Gastroesophageal sphincter (tissue), 4 donors: ENCODE measurements at regions not wholly inside any gene's neighbourhood (a gene's known extent, or its start where the extent isn't known, plus 50 kb on each side); places are given as distances from the start of the nearest gene placed in this dataset.

Experiments used
- ATAC-seq: fragments of 150-250 bp; one replicate; pipeline ENCODE4 v1.9.1; 2016; ENCODE audit warnings: mild to moderate bottlenecking, moderate library complexity
- H3K27ac ChIP-seq, 4 donors: fragments of 200-600 bp; sonication (generic) in 3 of 4; 1 replicate in 3 of 4; 2 replicates in 1 of 4; pipeline ENCODE4 v1.5.1; 2016 to 2019
- H3K27me3 ChIP-seq: fragments of 200-600 bp; sonication (generic); one replicate; pipeline ENCODE4 v1.5.1; 2019
- H3K36me3 ChIP-seq, 2 donors: fragments of 200-600 bp; sonication (generic); one replicate each; pipeline ENCODE4 v1.5.1; 2019; ENCODE audit warnings: control low read depth in 1 of 2
- H3K4me1 ChIP-seq, 3 donors: fragments of 200-600 bp; sonication (generic); 1 replicate in 2 of 3; 2 replicates in 1 of 3; pipeline ENCODE4 v1.5.1; 2016 to 2019; ENCODE audit warnings: control low read depth in 2 of 3
- H3K4me3 ChIP-seq, 2 donors: fragments of 200-600 bp; sonication (generic); one replicate each; pipeline ENCODE4 v1.5.1; 2019; ENCODE audit warnings: mild to moderate bottlenecking in 1 of 2, moderate library complexity in 1 of 2
- H3K9me3 ChIP-seq, 3 donors: fragments of 200-600 bp; sonication (generic); one replicate each; pipeline ENCODE4 v1.5.1; 2017 to 2019; ENCODE audit warnings: control low read depth in 2 of 3
- EP300 ChIP-seq: sonication (generic); formaldehyde crosslinking; IDR thresholded peaks from one replicate; pipeline ENCODE4 v1.6.1; 2017; ENCODE audit warnings: antibody characterized with exemption, mild to moderate bottlenecking
- POLR2A ChIP-seq, 2 donors: fragments of 450-650 bp; IDR thresholded peaks; one replicate each; pipeline ENCODE4 v1.6.1; 2017; ENCODE audit warnings: antibody characterized with exemption in 2 of 2, mild to moderate bottlenecking in 2 of 2, moderate library complexity in 1 of 2
- POLR2AphosphoS5 ChIP-seq: sonication (generic); formaldehyde crosslinking; IDR thresholded peaks from one replicate; pipeline ENCODE4 v1.6.1; 2017; ENCODE audit warnings: antibody characterized with exemption
- WGBS, 2 donors: methylation state at CpG; one replicate each; pipeline ENCODE4 v1.1.5; 2018; ENCODE audit warnings: low coverage in 1 of 2; 5-methylcytosine and 5-hydroxymethylcytosine counted together
- TF ChIP-seq, protein P1 (sequence below), 4 experiments: fragments of 200-600 bp in 2 of 4; fragments of 450-650 bp in 2 of 4; sonication (generic) in 1 of 4; IDR thresholded peaks; one replicate each; pipeline ENCODE4 v1.5.1; 2017 to 2019; ENCODE audit warnings: antibody characterized with exemption in 4 of 4, mild to moderate bottlenecking in 2 of 4, moderate library complexity in 2 of 4

DNA sequence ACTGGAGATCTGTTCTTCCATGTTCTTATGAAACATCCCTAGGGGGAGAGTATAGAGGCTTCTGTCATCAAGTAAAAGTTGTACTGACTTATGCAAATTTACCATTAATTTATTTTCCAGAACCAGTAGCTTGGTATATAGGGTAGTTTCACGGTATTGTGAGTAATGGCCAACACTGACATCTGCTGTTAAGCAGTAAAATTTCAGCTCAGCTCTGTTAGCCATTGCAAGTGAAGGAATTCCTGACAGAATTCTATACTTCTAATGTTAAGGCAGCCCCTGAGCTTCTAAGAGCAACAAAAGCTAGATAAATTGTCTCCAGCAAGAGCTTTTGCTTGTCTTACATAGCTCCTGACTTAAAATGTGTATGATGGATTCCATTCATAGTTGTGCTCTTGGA lies 613.5 kb upstream of the C16orf82 start:
- no peak overlapping the region for H3K27ac ChIP-seq
- no peaks in the 10 kb centered on the region for H3K36me3 ChIP-seq
- H3K9me3 ChIP-seq, result peaks cover 0 to 18% (median 0%) of the 10 kb centered on the region in 3 donors
- no peak for ATAC-seq
- no peaks in the 10 kb centered on the region for H3K27me3 ChIP-seq
- WGBS, 2 donors, result 20 to 45% methylated on average over 1 of the region's 1 CpG
- no peaks in the 10 kb centered on the region for H3K4me1 ChIP-seq
- no peak for TF ChIP-seq POLR2A (IDR thresholded peaks at IDR 0.05)
- TF ChIP-seq, protein P1, sequence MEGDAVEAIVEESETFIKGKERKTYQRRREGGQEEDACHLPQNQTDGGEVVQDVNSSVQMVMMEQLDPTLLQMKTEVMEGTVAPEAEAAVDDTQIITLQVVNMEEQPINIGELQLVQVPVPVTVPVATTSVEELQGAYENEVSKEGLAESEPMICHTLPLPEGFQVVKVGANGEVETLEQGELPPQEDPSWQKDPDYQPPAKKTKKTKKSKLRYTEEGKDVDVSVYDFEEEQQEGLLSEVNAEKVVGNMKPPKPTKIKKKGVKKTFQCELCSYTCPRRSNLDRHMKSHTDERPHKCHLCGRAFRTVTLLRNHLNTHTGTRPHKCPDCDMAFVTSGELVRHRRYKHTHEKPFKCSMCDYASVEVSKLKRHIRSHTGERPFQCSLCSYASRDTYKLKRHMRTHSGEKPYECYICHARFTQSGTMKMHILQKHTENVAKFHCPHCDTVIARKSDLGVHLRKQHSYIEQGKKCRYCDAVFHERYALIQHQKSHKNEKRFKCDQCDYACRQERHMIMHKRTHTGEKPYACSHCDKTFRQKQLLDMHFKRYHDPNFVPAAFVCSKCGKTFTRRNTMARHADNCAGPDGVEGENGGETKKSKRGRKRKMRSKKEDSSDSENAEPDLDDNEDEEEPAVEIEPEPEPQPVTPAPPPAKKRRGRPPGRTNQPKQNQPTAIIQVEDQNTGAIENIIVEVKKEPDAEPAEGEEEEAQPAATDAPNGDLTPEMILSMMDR (IDR thresholded peaks at IDR 0.05), result no peak
- no peak for TF ChIP-seq POLR2AphosphoS5
- no peak for TF ChIP-seq EP300
- H3K4me3 ChIP-seq, result no peak overlapping the region

DNA sequence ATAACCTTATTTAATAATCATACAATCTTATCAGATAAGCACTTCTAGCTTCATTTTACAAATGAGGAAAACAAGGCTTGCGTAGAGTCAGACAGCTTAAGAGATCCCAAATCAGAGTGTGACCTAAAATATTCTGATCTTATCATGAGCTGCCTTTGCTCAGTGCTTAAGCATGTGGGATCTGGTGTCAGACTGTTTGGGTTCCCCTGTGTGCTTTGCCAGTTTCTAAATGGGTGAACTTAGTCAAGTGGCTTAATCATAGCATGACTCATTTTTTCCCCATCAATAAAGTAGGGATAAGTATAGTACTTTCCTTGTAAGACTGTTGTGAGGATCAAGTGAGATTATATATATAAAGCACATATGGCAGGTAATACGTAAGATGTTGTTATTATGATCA lies 612.6 kb upstream of the C16orf82 start:
- WGBS, 2 donors, result 77 to 89% methylated on average over 1 to 2 of the region's 2 CpGs
- Histone ChIP-seq H3K4me3 (no peak overlapping the region), H3K27ac (no peak overlapping the region), H3K36me3 (no peaks in the 10 kb centered on the region), H3K27me3 (no peaks in the 10 kb centered on the region), H3K9me3 (peaks cover 0 to 10% (median 0%) of the 10 kb centered on the region in 3 donors), H3K4me1 (no peaks in the 10 kb centered on the region)
- TF ChIP-seq, protein P1 (IDR thresholded peaks at IDR 0.05), result no peak
- TF ChIP-seq POLR2A (IDR thresholded peaks at IDR 0.05), result no peak
- no peak for TF ChIP-seq POLR2AphosphoS5
- TF ChIP-seq EP300, result no peak
- ATAC-seq, result no peak

DNA sequence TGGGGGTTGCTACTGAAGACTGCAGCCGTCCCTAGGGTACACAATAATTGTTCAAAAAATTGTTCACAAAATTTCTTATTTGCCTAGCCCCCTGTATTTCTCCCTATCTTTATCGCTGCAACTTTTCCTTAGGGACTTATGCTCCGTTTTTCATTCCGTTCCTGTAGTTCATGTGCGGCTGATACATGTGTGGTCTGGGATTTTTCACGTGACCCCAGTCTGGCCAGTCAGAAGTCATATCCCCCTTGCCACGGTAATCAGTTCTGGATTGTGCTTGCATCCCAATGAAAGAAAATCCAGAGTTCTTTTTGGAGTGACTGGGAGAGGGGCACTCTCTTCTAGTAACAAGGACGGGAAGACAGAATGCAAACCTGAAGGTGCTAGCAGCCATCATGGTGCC lies 610.7 kb upstream of the C16orf82 start:
- Histone ChIP-seq H3K36me3 (no peaks in the 10 kb centered on the region), H3K4me1 (no peaks in the 10 kb centered on the region), H3K9me3 (peaks cover 0 to 8% (median 0%) of the 10 kb centered on the region in 3 donors), H3K27ac (no peak overlapping the region), H3K27me3 (no peaks in the 10 kb centered on the region), H3K4me3 (no peak overlapping the region)
- no peak for ATAC-seq
- WGBS, 2 donors, result 57 to 69% methylated on average over 2 to 6 of the region's 8 CpGs
- TF ChIP-seq POLR2A (IDR thresholded peaks at IDR 0.05), result no peak
- no peak for TF ChIP-seq POLR2AphosphoS5
- no peak for TF ChIP-seq EP300
- TF ChIP-seq, protein P1 (IDR thresholded peaks at IDR 0.05), result no peak

DNA sequence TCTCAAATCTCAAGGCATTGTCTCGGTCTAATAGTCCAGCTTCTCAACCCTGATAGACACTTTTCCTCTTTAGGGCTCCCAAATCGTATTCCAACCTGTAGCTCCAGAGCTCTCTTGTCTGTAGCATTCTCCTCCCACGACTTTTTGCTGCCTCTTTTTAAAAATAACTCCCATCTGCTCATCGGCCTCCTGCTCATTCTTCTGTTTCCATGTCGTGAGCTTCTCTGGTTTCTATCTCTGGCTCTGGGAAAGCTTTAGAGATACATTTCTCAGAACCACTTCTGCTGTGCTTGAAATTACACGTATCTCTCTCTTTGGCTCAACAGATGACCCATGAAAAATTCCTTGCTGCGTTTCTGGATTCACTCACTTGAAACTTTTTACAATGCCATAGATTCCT lies 609.6 kb upstream of the C16orf82 start:
- no peaks in the 10 kb centered on the region for H3K36me3 ChIP-seq
- TF ChIP-seq EP300 (no peak), POLR2A (IDR thresholded peaks at IDR 0.05) (no peak), POLR2AphosphoS5 (no peak)
- TF ChIP-seq, protein P1 (IDR thresholded peaks at IDR 0.05), result no peak
- no peak for ATAC-seq
- H3K4me3 ChIP-seq, result no peak overlapping the region
- H3K4me1 ChIP-seq, result no peaks in the 10 kb centered on the region
- H3K9me3 ChIP-seq, result peaks cover 0 to 8% (median 0%) of the 10 kb centered on the region in 3 donors
- WGBS, 2 donors, result 62 to 68% methylated on average over 6 to 7 of the region's 7 CpGs
- H3K27me3 ChIP-seq, result no peaks in the 10 kb centered on the region
- no peak overlapping the region for H3K27ac ChIP-seq

DNA sequence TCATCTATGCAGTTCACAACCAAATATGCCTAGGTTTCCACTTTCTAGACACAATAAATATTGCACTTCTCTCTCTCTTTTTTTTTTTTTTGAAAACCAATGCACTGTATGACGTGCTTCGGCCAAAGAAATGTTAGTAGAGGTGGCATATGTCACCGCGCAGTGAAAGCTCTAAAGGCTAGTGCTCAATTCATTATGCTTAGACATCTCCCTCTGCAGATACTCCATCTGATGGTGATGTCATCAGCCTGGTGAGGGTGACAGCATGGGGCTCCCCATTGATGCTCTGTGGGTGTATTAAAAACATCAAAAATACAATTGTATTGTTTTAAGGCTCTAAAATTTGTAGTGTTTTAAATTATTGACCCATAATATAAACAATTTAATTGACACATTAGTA lies 608.8 kb upstream of the C16orf82 start:
- no peak for ATAC-seq
- H3K9me3 ChIP-seq, result peaks cover 0 to 8% (median 0%) of the 10 kb centered on the region in 3 donors
- no peaks in the 10 kb centered on the region for H3K36me3 ChIP-seq

More for the DNA sequence above, 608.8 kb upstream of the C16orf82 start:
- Histone ChIP-seq H3K4me3 (no peak overlapping the region), H3K27ac (no peak overlapping the region), H3K4me1 (no peaks in the 10 kb centered on the region), H3K27me3 (no peaks in the 10 kb centered on the region)
- TF ChIP-seq EP300, result no peak
- no peak for TF ChIP-seq POLR2A (IDR thresholded peaks at IDR 0.05)
- TF ChIP-seq, protein P1 (IDR thresholded peaks at IDR 0.05), result no peak
- no peak for TF ChIP-seq POLR2AphosphoS5
- WGBS, 2 donors, result 91 to 92% methylated on average over 4 of the region's 4 CpGs
